Small intestine (tissue), 7 donors: ENCODE measurements at regions not wholly inside any gene's neighbourhood (a gene's known extent, or its start where the extent isn't known, plus 50 kb on each side); places are given as distances from the start of the nearest gene placed in this dataset.

Source experiments
- DNase-seq, 2 donors: peaks; one replicate each; pipeline versions ENCODE4 v3.0.0 to v3.0.0-alpha.2; 2013
- FAIRE-seq: peaks from 2 replicates; lab custom pipeline; 2012; peaks lifted over from hg19 to GRCh38; lab: Jason Lieb, UNC
- H3K27ac ChIP-seq, 3 donors: one replicate each; pipeline ENCODE4 v1.5.1; 2013; ENCODE audit warnings: low read length in 2 of 3, mild to moderate bottlenecking in 2 of 3, control low read depth in 1 of 3, inconsistent platforms in 1 of 3, low read depth in 1 of 3, moderate library complexity in 1 of 3
- H3K27me3 ChIP-seq, 3 donors: one replicate each; pipeline ENCODE4 v1.6.1; 2013; ENCODE audit warnings: low read length in 3 of 3, inconsistent platforms in 1 of 3; ENCODE audit not compliant: control insufficient read depth in 3 of 3, insufficient read depth in 3 of 3
- H3K36me3 ChIP-seq, 3 donors: one replicate each; pipeline ENCODE4 v1.6.1; 2013; ENCODE audit warnings: low read length in 3 of 3, inconsistent platforms in 1 of 3, low read depth in 1 of 3, mild to moderate bottlenecking in 1 of 3, moderate library complexity in 1 of 3; ENCODE audit not compliant: control insufficient read depth in 3 of 3, insufficient read depth in 2 of 3
- H3K4me1 ChIP-seq, 3 donors: one replicate each; pipeline ENCODE4 v1.6.1; 2013; ENCODE audit warnings: low read length in 2 of 3, inconsistent platforms in 1 of 3, low read depth in 1 of 3, mild to moderate bottlenecking in 1 of 3, moderate library complexity in 1 of 3; ENCODE audit not compliant: control insufficient read depth in 3 of 3, insufficient read depth in 2 of 3
- H3K4me3 ChIP-seq, 3 donors: one replicate each; pipeline ENCODE4 v1.5.1; 2013; ENCODE audit warnings: low read length in 3 of 3, control low read depth in 1 of 3, inconsistent platforms in 1 of 3, low read depth in 1 of 3, mild to moderate bottlenecking in 1 of 3, moderate library complexity in 1 of 3
- H3K9me3 ChIP-seq, 2 donors: one replicate each; pipeline ENCODE4 v1.6.1; 2013; ENCODE audit warnings: low read depth in 1 of 2, low read length in 1 of 2; ENCODE audit not compliant: control insufficient read depth in 2 of 2, insufficient read depth in 1 of 2
- WGBS, 3 donors: extraction: QIAGEN DNeasy Blood & Tissue Kit; methylation state at CpG; one replicate each; pipeline ENCODE4 v1.1.7; 2013; 5-methylcytosine and 5-hydroxymethylcytosine counted together
- donor health status: healthy with polysubstance abuse.
- donor health status: control.
- donor health status: control.
- donor health status: Bipolar disorder and iron deficiency.
- donor health status: healthy.

- WGBS, 3 donors: 58 to 89% (median 67%) methylated on average over 2 of the region's 2 CpGs
These were observed 83.3 kb upstream of the ZKSCAN2 start for GRCh38 chr16:25340973-25341372.

GRCh38 chr16:25317732-25318316, 60.2 kb upstream of the ZKSCAN2 start:
- no peak overlapping the region for H3K27ac ChIP-seq
- H3K9me3 ChIP-seq: peaks cover 0 to 9% of the 10 kb centered on the region in 2 donors
- FAIRE-seq (no peak), DNase-seq (no peak)
- WGBS, 3 donors: 66 to 70% (median 68%) methylated on average over 3 of the region's 3 CpGs
- H3K4me3 ChIP-seq: no peak overlapping the region
- H3K27me3 ChIP-seq: no peaks in the 10 kb centered on the region
- H3K36me3 ChIP-seq: no peaks in the 10 kb centered on the region
- no peaks in the 10 kb centered on the region for H3K4me1 ChIP-seq

More at GRCh38 chr16:25340973-25341372, 83.3 kb upstream of the ZKSCAN2 start:
- no peak overlapping the region for H3K4me3 ChIP-seq
- DNase-seq: no peak
- no peaks in the 10 kb centered on the region for H3K4me1 ChIP-seq
- no peak for FAIRE-seq
- H3K9me3 ChIP-seq: no peaks in the 10 kb centered on the region
- H3K36me3 ChIP-seq: no peaks in the 10 kb centered on the region
- H3K27ac ChIP-seq: no peak overlapping the region
- H3K27me3 ChIP-seq: no peaks in the 10 kb centered on the region

- no peaks in the 10 kb centered on the region for H3K36me3 ChIP-seq
- DNase-seq (no peak), FAIRE-seq (no peak)
- H3K27ac ChIP-seq: no peak overlapping the region
- H3K4me1 ChIP-seq: no peaks in the 10 kb centered on the region
- no peak overlapping the region for H3K4me3 ChIP-seq
- peaks cover 0 to 15% of the 10 kb centered on the region in 2 donors for H3K9me3 ChIP-seq
- H3K27me3 ChIP-seq: no peaks in the 10 kb centered on the region
These were observed 54.3 kb upstream of the ZKSCAN2 start for GRCh38 chr16:25311950-25312349.

- H3K4me1 ChIP-seq: no peaks in the 10 kb centered on the region
- H3K9me3 ChIP-seq: peaks cover 0 to 15% of the 10 kb centered on the region in 2 donors
- DNase-seq: no peak
- no peak overlapping the region for H3K27ac ChIP-seq
- H3K4me3 ChIP-seq: no peak overlapping the region
- FAIRE-seq: no peak
- H3K36me3 ChIP-seq: no peaks in the 10 kb centered on the region
- no peaks in the 10 kb centered on the region for H3K27me3 ChIP-seq
- WGBS, 3 donors: 78 to 93% (median 84%) methylated on average over 2 of the region's 2 CpGs
These were observed 53.4 kb upstream of the ZKSCAN2 start for GRCh38 chr16:25311039-25311438.
